C4-2B (cell line): ENCODE measurements at regions not wholly inside any gene's neighbourhood (a gene's known extent, or its start where the extent isn't known, plus 50 kb on each side); places are given as distances from the start of the nearest gene placed in this dataset.

Experiments used
- ZFX ChIP-seq: fragments of 450-650 bp; IDR thresholded peaks from 2 replicates; pipeline ENCODE4 v1.6.1; 2017
- TF ChIP-seq, protein P1 (sequence below): fragments of 450-650 bp; conservative IDR thresholded peaks from 2 replicates; pipeline ENCODE4 v1.5.1; 2017; ENCODE audit warnings: mild to moderate bottlenecking

DNA sequence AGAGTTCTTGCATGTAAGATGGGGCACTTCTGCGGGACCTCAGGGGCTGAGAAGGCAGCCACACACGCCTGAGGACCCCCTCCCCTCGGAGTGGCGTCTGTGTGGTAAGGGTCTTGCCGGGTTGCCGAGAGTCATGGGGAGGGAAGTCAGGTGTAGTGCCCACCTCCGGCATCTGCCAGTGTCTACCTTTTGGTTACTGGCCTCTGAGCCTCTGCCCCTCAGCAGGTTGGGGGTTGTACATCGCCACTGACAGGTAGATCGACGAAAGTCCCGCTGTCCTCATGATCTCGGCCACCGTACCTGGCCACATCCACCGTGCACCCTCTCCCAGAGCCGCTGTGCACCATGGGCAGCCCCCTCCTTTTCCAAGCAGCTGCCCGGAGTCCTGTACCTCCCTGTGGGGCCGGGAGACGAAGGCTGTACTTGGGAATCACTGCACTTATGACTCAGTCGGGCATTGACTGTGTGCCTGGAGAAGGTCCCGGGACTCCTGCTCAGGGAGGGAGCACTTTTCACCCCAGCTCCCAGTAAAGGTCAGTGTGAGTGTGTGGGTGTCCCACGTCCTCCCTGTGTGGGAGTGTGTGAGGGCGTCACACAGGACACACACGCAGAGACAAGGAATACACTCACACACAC lies 332.4 kb upstream of the MYT1L start:
- TF ChIP-seq, protein P1, sequence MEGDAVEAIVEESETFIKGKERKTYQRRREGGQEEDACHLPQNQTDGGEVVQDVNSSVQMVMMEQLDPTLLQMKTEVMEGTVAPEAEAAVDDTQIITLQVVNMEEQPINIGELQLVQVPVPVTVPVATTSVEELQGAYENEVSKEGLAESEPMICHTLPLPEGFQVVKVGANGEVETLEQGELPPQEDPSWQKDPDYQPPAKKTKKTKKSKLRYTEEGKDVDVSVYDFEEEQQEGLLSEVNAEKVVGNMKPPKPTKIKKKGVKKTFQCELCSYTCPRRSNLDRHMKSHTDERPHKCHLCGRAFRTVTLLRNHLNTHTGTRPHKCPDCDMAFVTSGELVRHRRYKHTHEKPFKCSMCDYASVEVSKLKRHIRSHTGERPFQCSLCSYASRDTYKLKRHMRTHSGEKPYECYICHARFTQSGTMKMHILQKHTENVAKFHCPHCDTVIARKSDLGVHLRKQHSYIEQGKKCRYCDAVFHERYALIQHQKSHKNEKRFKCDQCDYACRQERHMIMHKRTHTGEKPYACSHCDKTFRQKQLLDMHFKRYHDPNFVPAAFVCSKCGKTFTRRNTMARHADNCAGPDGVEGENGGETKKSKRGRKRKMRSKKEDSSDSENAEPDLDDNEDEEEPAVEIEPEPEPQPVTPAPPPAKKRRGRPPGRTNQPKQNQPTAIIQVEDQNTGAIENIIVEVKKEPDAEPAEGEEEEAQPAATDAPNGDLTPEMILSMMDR = no peak
- no peak for TF ChIP-seq ZFX
